ENCODE measurements at regions not wholly inside any gene's neighbourhood (a gene's known extent, or its start where the extent isn't known, plus 50 kb on each side); places are given as distances from the start of the nearest gene placed in this dataset.

DNA sequence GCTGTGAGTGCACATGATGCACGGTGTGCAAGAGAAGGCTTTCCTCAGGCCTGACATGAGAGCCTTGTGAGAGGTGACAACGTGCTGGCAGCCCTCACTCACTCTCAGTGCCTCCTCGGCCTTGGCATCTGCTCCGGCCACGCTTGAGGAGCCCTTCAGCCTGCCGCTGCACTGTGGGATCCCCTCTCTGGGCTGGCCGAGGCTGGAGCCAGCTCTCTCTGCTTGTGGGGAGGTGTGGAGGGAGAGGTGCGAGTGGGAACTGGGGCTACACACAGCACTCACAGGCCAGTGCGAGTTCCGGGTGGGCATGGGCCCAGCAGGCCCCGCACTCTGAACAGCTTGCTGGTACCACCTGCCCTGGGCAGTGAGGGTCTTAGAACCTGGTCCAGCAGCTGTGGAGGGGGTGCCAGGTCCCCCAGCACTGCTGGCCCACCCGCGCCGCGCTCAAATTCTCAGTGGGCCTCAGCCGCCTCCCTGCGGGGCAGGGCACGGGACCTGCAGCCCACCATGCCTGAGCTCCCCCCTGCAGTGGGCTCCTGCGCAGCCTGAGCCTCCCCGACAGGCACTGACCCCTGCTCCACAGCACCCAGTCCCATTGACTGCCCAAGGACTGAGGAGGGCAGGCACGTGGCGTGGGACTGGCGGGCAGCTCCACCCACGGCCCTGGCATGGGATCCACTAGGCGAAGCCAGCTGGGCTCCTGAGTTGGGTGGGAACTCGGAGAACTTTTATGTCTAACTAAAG, 74.9 kb upstream of the BMP5 start (continued):
- no peak for TF ChIP-seq RNF2 (IDR thresholded peaks at IDR 0.05; ENCODE audit: borderline replicate concordance, low read depth, low read length, missing control alignments, poor library complexity, severe bottlenecking)
- TF ChIP-seq, protein P1, sequence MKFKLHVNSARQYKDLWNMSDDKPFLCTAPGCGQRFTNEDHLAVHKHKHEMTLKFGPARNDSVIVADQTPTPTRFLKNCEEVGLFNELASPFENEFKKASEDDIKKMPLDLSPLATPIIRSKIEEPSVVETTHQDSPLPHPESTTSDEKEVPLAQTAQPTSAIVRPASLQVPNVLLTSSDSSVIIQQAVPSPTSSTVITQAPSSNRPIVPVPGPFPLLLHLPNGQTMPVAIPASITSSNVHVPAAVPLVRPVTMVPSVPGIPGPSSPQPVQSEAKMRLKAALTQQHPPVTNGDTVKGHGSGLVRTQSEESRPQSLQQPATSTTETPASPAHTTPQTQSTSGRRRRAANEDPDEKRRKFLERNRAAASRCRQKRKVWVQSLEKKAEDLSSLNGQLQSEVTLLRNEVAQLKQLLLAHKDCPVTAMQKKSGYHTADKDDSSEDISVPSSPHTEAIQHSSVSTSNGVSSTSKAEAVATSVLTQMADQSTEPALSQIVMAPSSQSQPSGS (IDR thresholded peaks at IDR 0.05; ENCODE audit: low read length), result no peak
- TF ChIP-seq BRCA1 (IDR thresholded peaks at IDR 0.05; ENCODE audit: low read depth, low read length), result no peak
- no peak for TF ChIP-seq FOSL1 (IDR thresholded peaks at IDR 0.05; ENCODE audit: insufficient read depth, low read depth, low read length)
- TF ChIP-seq CHD2 (IDR thresholded peaks at IDR 0.05; ENCODE audit: low read length), result no peak
- TF ChIP-seq GTF2F1 (IDR thresholded peaks at IDR 0.05; ENCODE audit: borderline replicate concordance, low read depth, low read length), result no peak
